ENCODE measurements at regions not wholly inside any gene's neighbourhood (a gene's known extent, or its start where the extent isn't known, plus 50 kb on each side); places are given as distances from the start of the nearest gene placed in this dataset.

GRCh38 chr21:28669321-28669720, 323.4 kb downstream of the LTN1 start:
- Histone ChIP-seq H3K9me1 (ENCODE audit: control insufficient read depth, extremely low read depth, insufficient read depth, low read length) (no peaks in the 10 kb centered on the region), H3K4me2 (ENCODE audit: control insufficient read depth, extremely low read depth, insufficient read depth, low read depth, low read length) (no peak overlapping the region), H2AFZ (ENCODE audit: control insufficient read depth, low read length) (peak overlapping the region; percentile 72), H3K9me3 (ENCODE audit: control insufficient read depth, low read depth, low read length) (no peaks in the 10 kb centered on the region), H3K4me3 (ENCODE audit: control insufficient read depth in 2 of 3, extremely low read depth in 1 of 3, insufficient read depth in 2 of 3, low read depth in 1 of 3, low read length in 3 of 3) (no peak overlapping the region), H3K4me1 (ENCODE audit: control insufficient read depth, extremely low read depth, insufficient read depth, low read length) (peaks cover 2% of the 10 kb centered on the region), H3K79me2 (ENCODE audit: control insufficient read depth, insufficient read depth, low read length) (no peaks in the 10 kb centered on the region), H3K9ac (ENCODE audit: control insufficient read depth, extremely low read depth, insufficient read depth, low read length) (no peak overlapping the region), H3K27me3 (ENCODE audit: control insufficient read depth, extremely low read depth, insufficient read depth, low read length) (no peaks in the 10 kb centered on the region), H3K27ac (ENCODE audit: control insufficient read depth, insufficient read depth, low read length) (no peak overlapping the region), H3K36me3 (ENCODE audit: control insufficient read depth in 2 of 2, extremely low read depth in 1 of 2, insufficient read depth in 2 of 2, low read length in 2 of 2) (no peaks in the 10 kb centered on the region), H4K20me1 (ENCODE audit: control insufficient read depth, extremely low read depth, insufficient read depth, low read length) (no peaks in the 10 kb centered on the region)
- DNase-seq (ENCODE audit: low read depth, low spot score) (no peak), FAIRE-seq (peak; percentile 49)
- dilution Hi-C loops (cut with MboI; ENCODE audit: extremely low pct_ligation_motif_present, low sequenced_read_pairs) = no loop called here
- TF ChIP-seq CTCF (optimal IDR thresholded peaks at IDR 0.05 in 1 of 3, IDR thresholded peaks at IDR 0.05 in 1 of 3, conservative IDR thresholded peaks at IDR 0.05 in 1 of 3; ENCODE audit: extremely low read depth in 1 of 3, insufficient read depth in 2 of 3, low read length in 3 of 3) (no peak), EZH2 (IDR thresholded peaks at IDR 0.05; ENCODE audit: low read length) (no peak)

- H3K4me1 ChIP-seq (ENCODE audit: control insufficient read depth, extremely low read depth, insufficient read depth, low read length) = no peaks in the 10 kb centered on the region
- H3K4me3 ChIP-seq (ENCODE audit: control insufficient read depth in 2 of 3, extremely low read depth in 1 of 3, insufficient read depth in 2 of 3, low read depth in 1 of 3, low read length in 3 of 3) = no peak overlapping the region
- H3K9ac ChIP-seq (ENCODE audit: control insufficient read depth, extremely low read depth, insufficient read depth, low read length) = no peak overlapping the region
- no peak overlapping the region for H2AFZ ChIP-seq (ENCODE audit: control insufficient read depth, low read length)
- FAIRE-seq = peak; percentile 23
- no peak for DNase-seq (ENCODE audit: low read depth, low spot score)
- TF ChIP-seq EZH2 (IDR thresholded peaks at IDR 0.05; ENCODE audit: low read length) (no peak), CTCF (optimal IDR thresholded peaks at IDR 0.05 in 1 of 3, IDR thresholded peaks at IDR 0.05 in 1 of 3, conservative IDR thresholded peaks at IDR 0.05 in 1 of 3; ENCODE audit: extremely low read depth in 1 of 3, insufficient read depth in 2 of 3, low read length in 3 of 3) (no peak)
- no peaks in the 10 kb centered on the region for H3K79me2 ChIP-seq (ENCODE audit: control insufficient read depth, insufficient read depth, low read length)
- no peaks in the 10 kb centered on the region for H3K27me3 ChIP-seq (ENCODE audit: control insufficient read depth, extremely low read depth, insufficient read depth, low read length)
- no peak overlapping the region for H3K4me2 ChIP-seq (ENCODE audit: control insufficient read depth, extremely low read depth, insufficient read depth, low read depth, low read length)
- no peak overlapping the region for H3K27ac ChIP-seq (ENCODE audit: control insufficient read depth, insufficient read depth, low read length)
- dilution Hi-C loops (cut with MboI; ENCODE audit: extremely low pct_ligation_motif_present, low sequenced_read_pairs) = no loop called here
- no peaks in the 10 kb centered on the region for H3K9me1 ChIP-seq (ENCODE audit: control insufficient read depth, extremely low read depth, insufficient read depth, low read length)
- peaks cover 4% of the 10 kb centered on the region for H3K9me3 ChIP-seq (ENCODE audit: control insufficient read depth, low read depth, low read length)
- H4K20me1 ChIP-seq (ENCODE audit: control insufficient read depth, extremely low read depth, insufficient read depth, low read length) = no peaks in the 10 kb centered on the region
- no peaks in the 10 kb centered on the region for H3K36me3 ChIP-seq (ENCODE audit: control insufficient read depth in 2 of 2, extremely low read depth in 1 of 2, insufficient read depth in 2 of 2, low read length in 2 of 2)
Observed at GRCh38 chr21:28663754-28664153, 328.9 kb downstream of the LTN1 start.
